HL-60 (cell line): ENCODE measurements at regions not wholly inside any gene's neighbourhood (a gene's known extent, or its start where the extent isn't known, plus 50 kb on each side); places are given as distances from the start of the nearest gene placed in this dataset.

Experiments
- GABPA ChIP-seq: IDR thresholded peaks from 2 replicates; pipeline ENCODE4 v1.6.1; 2012; ENCODE audit warnings: low read depth
- POLR2AphosphoS5 ChIP-seq: IDR thresholded peaks from 2 replicates; pipeline ENCODE4 v1.6.1; 2012; ENCODE audit warnings: low read depth
- SPI1 ChIP-seq: IDR thresholded peaks from 2 replicates; pipeline ENCODE4 v1.6.1; 2012; ENCODE audit warnings: low read depth, mild to moderate bottlenecking, borderline replicate concordance
- TF ChIP-seq, protein P1 (sequence below): IDR thresholded peaks from one replicate; pipeline ENCODE4 v1.5.1; 2011; ENCODE audit warnings: low read length, control low read depth, inconsistent platforms; ENCODE audit not compliant: insufficient read depth
- TF ChIP-seq, protein P2 (sequence below): IDR thresholded peaks from 2 replicates; pipeline ENCODE4 v1.6.1; 2012; ENCODE audit warnings: low read depth; ENCODE audit not compliant: insufficient replicate concordance

- TF ChIP-seq, protein P1, sequence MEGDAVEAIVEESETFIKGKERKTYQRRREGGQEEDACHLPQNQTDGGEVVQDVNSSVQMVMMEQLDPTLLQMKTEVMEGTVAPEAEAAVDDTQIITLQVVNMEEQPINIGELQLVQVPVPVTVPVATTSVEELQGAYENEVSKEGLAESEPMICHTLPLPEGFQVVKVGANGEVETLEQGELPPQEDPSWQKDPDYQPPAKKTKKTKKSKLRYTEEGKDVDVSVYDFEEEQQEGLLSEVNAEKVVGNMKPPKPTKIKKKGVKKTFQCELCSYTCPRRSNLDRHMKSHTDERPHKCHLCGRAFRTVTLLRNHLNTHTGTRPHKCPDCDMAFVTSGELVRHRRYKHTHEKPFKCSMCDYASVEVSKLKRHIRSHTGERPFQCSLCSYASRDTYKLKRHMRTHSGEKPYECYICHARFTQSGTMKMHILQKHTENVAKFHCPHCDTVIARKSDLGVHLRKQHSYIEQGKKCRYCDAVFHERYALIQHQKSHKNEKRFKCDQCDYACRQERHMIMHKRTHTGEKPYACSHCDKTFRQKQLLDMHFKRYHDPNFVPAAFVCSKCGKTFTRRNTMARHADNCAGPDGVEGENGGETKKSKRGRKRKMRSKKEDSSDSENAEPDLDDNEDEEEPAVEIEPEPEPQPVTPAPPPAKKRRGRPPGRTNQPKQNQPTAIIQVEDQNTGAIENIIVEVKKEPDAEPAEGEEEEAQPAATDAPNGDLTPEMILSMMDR = no peak
- TF ChIP-seq POLR2AphosphoS5 (no peak), GABPA (no peak), SPI1 (no peak)
- TF ChIP-seq, protein P2, sequence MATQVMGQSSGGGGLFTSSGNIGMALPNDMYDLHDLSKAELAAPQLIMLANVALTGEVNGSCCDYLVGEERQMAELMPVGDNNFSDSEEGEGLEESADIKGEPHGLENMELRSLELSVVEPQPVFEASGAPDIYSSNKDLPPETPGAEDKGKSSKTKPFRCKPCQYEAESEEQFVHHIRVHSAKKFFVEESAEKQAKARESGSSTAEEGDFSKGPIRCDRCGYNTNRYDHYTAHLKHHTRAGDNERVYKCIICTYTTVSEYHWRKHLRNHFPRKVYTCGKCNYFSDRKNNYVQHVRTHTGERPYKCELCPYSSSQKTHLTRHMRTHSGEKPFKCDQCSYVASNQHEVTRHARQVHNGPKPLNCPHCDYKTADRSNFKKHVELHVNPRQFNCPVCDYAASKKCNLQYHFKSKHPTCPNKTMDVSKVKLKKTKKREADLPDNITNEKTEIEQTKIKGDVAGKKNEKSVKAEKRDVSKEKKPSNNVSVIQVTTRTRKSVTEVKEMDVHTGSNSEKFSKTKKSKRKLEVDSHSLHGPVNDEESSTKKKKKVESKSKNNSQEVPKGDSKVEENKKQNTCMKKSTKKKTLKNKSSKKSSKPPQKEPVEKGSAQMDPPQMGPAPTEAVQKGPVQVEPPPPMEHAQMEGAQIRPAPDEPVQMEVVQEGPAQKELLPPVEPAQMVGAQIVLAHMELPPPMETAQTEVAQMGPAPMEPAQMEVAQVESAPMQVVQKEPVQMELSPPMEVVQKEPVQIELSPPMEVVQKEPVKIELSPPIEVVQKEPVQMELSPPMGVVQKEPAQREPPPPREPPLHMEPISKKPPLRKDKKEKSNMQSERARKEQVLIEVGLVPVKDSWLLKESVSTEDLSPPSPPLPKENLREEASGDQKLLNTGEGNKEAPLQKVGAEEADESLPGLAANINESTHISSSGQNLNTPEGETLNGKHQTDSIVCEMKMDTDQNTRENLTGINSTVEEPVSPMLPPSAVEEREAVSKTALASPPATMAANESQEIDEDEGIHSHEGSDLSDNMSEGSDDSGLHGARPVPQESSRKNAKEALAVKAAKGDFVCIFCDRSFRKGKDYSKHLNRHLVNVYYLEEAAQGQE = no peak
These were observed 638.9 kb downstream of the SPRY1 start for GRCh38 chr4:124035364-124036041.
